Neuronal stem cell (in vitro differentiated cells): ENCODE measurements at regions not wholly inside any gene's neighbourhood (a gene's known extent, or its start where the extent isn't known, plus 50 kb on each side); places are given as distances from the start of the nearest gene placed in this dataset.
"Not testable (repeated sequence)": the region's sequence is repeated elsewhere in the genome, so short reads cannot be mapped to it uniquely, and the experiment has no call there.

ENCODE experiments used
- DNase-seq: peaks from one replicate; pipeline ENCODE4 v3.0.0-alpha.2; 2013; ENCODE audit warnings: low spot score
- H2AFZ ChIP-seq: one replicate; pipeline ENCODE4 v1.6.1; 2013; ENCODE audit warnings: mild to moderate bottlenecking, low read length, inconsistent platforms
- H2AK5ac ChIP-seq: 2 replicates; pipeline ENCODE4 v1.6.1; 2013; ENCODE audit warnings: low read depth, mild to moderate bottlenecking, inconsistent platforms, low read length, moderate library complexity, mixed read lengths
- H2BK120ac ChIP-seq: 2 replicates; pipeline ENCODE4 v1.6.1; 2013; ENCODE audit warnings: low read depth, mild to moderate bottlenecking, inconsistent platforms, low read length, moderate library complexity, mixed read lengths
- H2BK12ac ChIP-seq: one replicate; pipeline ENCODE4 v1.6.1; 2013; ENCODE audit warnings: low read length, inconsistent platforms
- H2BK15ac ChIP-seq: 2 replicates; pipeline ENCODE4 v1.6.1; 2013; ENCODE audit warnings: mild to moderate bottlenecking, low read length, inconsistent platforms, mixed read lengths
- H2BK5ac ChIP-seq: one replicate; pipeline ENCODE4 v1.6.1; 2013; ENCODE audit warnings: inconsistent platforms, mild to moderate bottlenecking, low read length, moderate library complexity
- H3K14ac ChIP-seq: one replicate; pipeline ENCODE4 v1.6.1; 2013; ENCODE audit warnings: low read length, inconsistent platforms
- H3K18ac ChIP-seq: 2 replicates; pipeline ENCODE4 v1.6.1; 2013; ENCODE audit warnings: low read length, inconsistent platforms
- H3K23ac ChIP-seq: 2 replicates; pipeline ENCODE4 v1.6.1; 2013; ENCODE audit warnings: low read depth, mild to moderate bottlenecking, mixed read lengths, low read length, inconsistent platforms; ENCODE audit not compliant: poor library complexity
- H3K27ac ChIP-seq: replicated peaks from 3 replicates; pipeline ENCODE4 v1.5.1; 2013; ENCODE audit warnings: low read length, inconsistent platforms
- H3K27me3 ChIP-seq, 3 experiments: 2 replicates each; pipeline ENCODE4 v1.6.1; 2013; ENCODE audit warnings: low read length in 3 of 3, mild to moderate bottlenecking in 2 of 3, inconsistent platforms in 1 of 3, low read depth in 1 of 3, mixed read lengths in 1 of 3, moderate library complexity in 1 of 3; ENCODE audit not compliant: control insufficient read depth in 3 of 3, insufficient read depth in 3 of 3
- H3K36me3 ChIP-seq, 2 donors: replicated peaks in 1 of 2; 2 replicates each; pipeline ENCODE4 v1.6.1; 2013; ENCODE audit warnings: low read length in 2 of 2; ENCODE audit not compliant: control insufficient read depth in 2 of 2, insufficient read depth in 2 of 2
- H3K4ac ChIP-seq: 2 replicates; pipeline ENCODE4 v1.6.1; 2013; ENCODE audit warnings: inconsistent platforms, mild to moderate bottlenecking, low read length, moderate library complexity
- H3K4me1 ChIP-seq, 2 donors: 1 replicate in 1 of 2; 2 replicates in 1 of 2; pipeline ENCODE4 v1.6.1; 2013; ENCODE audit warnings: low read length in 2 of 2, low read depth in 1 of 2; ENCODE audit not compliant: control insufficient read depth in 2 of 2, insufficient read depth in 1 of 2
- H3K4me2 ChIP-seq: one replicate; pipeline ENCODE4 v1.6.1; 2013; ENCODE audit warnings: mild to moderate bottlenecking, low read length, inconsistent platforms; ENCODE audit not compliant: insufficient read depth, poor library complexity, severe bottlenecking
- H3K4me3 ChIP-seq, 2 donors: 2 replicates each; pipeline ENCODE4 v1.5.1; 2013; ENCODE audit warnings: low read length in 2 of 2, mild to moderate bottlenecking in 2 of 2, inconsistent platforms in 1 of 2, moderate library complexity in 1 of 2
- H3K79me1 ChIP-seq: one replicate; pipeline ENCODE4 v1.6.1; 2013; ENCODE audit warnings: low read depth, mild to moderate bottlenecking, inconsistent platforms, low read length, moderate library complexity
- H3K9ac ChIP-seq: one replicate; pipeline ENCODE4 v1.6.1; 2013; ENCODE audit warnings: mild to moderate bottlenecking, low read depth, low read length, inconsistent platforms; ENCODE audit not compliant: poor library complexity
- H3K9me3 ChIP-seq, 2 donors: replicated peaks in 1 of 2; 2 replicates each; pipeline versions ENCODE3 to v1.6.1; 2013; ENCODE audit warnings: low read length in 2 of 2, mild to moderate bottlenecking in 2 of 2, inconsistent platforms in 1 of 2, low read depth in 1 of 2, mixed read lengths in 1 of 2, moderate library complexity in 1 of 2; ENCODE audit not compliant: control insufficient read depth in 2 of 2, insufficient read depth in 1 of 2
- H4K8ac ChIP-seq: one replicate; pipeline ENCODE4 v1.6.1; 2013; ENCODE audit warnings: low read depth, mild to moderate bottlenecking, inconsistent platforms, low read length, moderate library complexity
- H4K91ac ChIP-seq: one replicate; pipeline ENCODE4 v1.6.1; 2013; ENCODE audit warnings: low read length, low read depth, mild to moderate bottlenecking, inconsistent platforms; ENCODE audit not compliant: poor library complexity
- WGBS, 2 donors: extraction: QIAGEN DNeasy Blood & Tissue Kit; methylation state at CpG; one replicate each; pipeline ENCODE4 v1.1.7; 2013; ENCODE audit warnings: missing lambda C conversion rate in 2 of 2, mixed read lengths in 1 of 2; ENCODE audit not compliant: insufficient read length in 2 of 2, insufficient replicate concordance in 1 of 2; ENCODE audit errors: extremely low coverage in 2 of 2; 5-methylcytosine and 5-hydroxymethylcytosine counted together

DNA sequence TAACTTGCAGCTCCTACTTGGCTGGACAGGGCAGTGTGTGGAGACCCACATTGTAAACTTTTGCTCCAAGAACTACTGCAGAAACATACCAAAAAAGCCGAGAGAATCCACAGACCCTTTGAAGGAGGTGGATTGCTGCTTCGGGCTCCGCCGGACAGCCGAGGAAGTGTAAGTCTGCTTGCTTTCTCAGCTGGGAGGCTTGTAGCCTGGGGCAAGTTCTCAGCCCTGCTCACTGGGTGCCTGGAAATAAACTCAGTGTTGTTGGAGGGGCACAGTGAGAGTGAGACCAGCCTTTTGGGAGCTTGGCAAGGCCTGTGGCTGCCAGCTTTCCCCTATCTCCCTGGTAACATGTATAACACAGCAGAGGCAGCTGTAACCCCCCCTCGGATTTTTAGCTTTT is 215.6 kb downstream of the SYK start:
- H2BK15ac ChIP-seq: no peak overlapping the region
- no peak for DNase-seq
- no peak overlapping the region for H3K9ac ChIP-seq

DNA sequence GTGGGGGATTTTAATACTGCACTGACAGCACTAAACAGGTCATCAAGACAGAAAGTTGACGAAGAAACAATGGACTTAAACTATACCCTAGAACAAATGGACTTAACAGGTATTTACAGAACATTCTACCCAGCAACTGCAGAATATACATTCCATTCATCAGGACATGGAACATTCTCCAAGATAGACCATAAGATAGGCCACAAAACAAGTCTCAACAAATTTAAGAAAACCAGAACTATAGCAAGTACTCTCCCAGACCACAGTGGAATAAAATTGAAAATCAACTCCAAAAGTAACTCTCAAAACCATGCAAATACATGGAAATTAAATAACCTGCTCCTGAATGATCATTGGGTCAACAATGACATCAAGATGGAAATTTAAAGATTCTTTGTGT is 218.3 kb downstream of the SYK start:
- H2BK12ac ChIP-seq, H3K27ac ChIP-seq, H3K18ac ChIP-seq, H2BK5ac ChIP-seq, H3K4me2 ChIP-seq, DNase-seq, H3K4me1 ChIP-seq, H3K27me3 ChIP-seq, H4K8ac ChIP-seq, H2BK15ac ChIP-seq, H2BK120ac ChIP-seq, H3K79me1 ChIP-seq, H3K23ac ChIP-seq, H3K4me3 ChIP-seq, H3K14ac ChIP-seq, H3K4ac ChIP-seq, H2AK5ac ChIP-seq, H4K91ac ChIP-seq, H3K36me3 ChIP-seq, H2AFZ ChIP-seq, H3K9me3 ChIP-seq, H3K9ac ChIP-seq: not testable (repeated sequence)
- WGBS, 2 donors: no CpG with 5 or more reads among the region's 1 CpG

More for the DNA sequence above, 215.6 kb downstream of the SYK start:
- no peak overlapping the region for H2BK12ac ChIP-seq
- no peak overlapping the region for H4K8ac ChIP-seq
- no peak overlapping the region for H2BK5ac ChIP-seq
- no CpG with 5 or more reads among the region's 6 CpGs for WGBS, 2 donors
- H2AFZ ChIP-seq: no peak overlapping the region
- no peak overlapping the region for H3K4ac ChIP-seq
- no peak overlapping the region for H4K91ac ChIP-seq
- no peaks in the 10 kb centered on the region for H3K27me3 ChIP-seq
- no peak overlapping the region for H2AK5ac ChIP-seq
- H3K18ac ChIP-seq: no peak overlapping the region
- no peak overlapping the region for H3K4me3 ChIP-seq
- H3K79me1 ChIP-seq: no peaks in the 10 kb centered on the region
- no peak overlapping the region for H3K4me2 ChIP-seq
- no peaks in the 10 kb centered on the region for H3K36me3 ChIP-seq
- no peak overlapping the region for H3K27ac ChIP-seq
- no peak overlapping the region for H3K14ac ChIP-seq
- peaks cover 0 to 2% of the 10 kb centered on the region in 2 donors for H3K9me3 ChIP-seq
- no peaks in the 10 kb centered on the region for H3K4me1 ChIP-seq
- no peak overlapping the region for H2BK120ac ChIP-seq
- no peak overlapping the region for H3K23ac ChIP-seq

DNA sequence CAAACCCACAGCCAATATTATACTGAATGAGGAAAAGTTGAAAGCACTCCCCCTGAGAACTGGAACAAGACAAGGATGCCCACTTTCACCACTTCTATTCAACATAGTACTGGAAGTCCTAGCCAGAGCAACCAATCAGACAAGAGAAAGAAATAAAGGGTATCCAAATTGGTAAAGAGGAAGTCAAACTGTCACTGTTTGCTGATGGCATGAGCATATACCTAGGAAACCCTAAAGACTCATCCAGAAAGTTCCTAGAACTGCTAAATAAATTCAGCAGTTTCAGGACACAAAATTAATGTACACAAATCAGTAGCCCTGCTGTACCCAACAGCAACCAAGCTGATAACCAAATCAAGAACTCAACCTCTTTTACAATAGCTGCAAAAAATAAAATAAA is 220.0 kb downstream of the SYK start:
- H3K4me3 ChIP-seq, DNase-seq, H4K91ac ChIP-seq, H4K8ac ChIP-seq, H3K9ac ChIP-seq, H3K27ac ChIP-seq, H3K4ac ChIP-seq, H3K4me2 ChIP-seq, H2BK120ac ChIP-seq, H3K27me3 ChIP-seq, H2BK12ac ChIP-seq, H3K36me3 ChIP-seq, H3K9me3 ChIP-seq, H3K14ac ChIP-seq, H2BK5ac ChIP-seq, H3K23ac ChIP-seq, H3K18ac ChIP-seq, H2BK15ac ChIP-seq, H2AK5ac ChIP-seq, H2AFZ ChIP-seq, H3K4me1 ChIP-seq, H3K79me1 ChIP-seq: not testable (repeated sequence)

- Histone ChIP-seq H3K36me3 (no peaks in the 10 kb centered on the region), H3K9me3 (no peaks in the 10 kb centered on the region), H3K27me3 (no peaks in the 10 kb centered on the region), H3K4me3 (no peak overlapping the region), H2BK15ac (no peak overlapping the region), H2BK120ac (no peak overlapping the region), H3K4me2 (no peak overlapping the region), H3K79me1 (no peaks in the 10 kb centered on the region), H3K9ac (no peak overlapping the region), H2AFZ (no peak overlapping the region), H3K4ac (no peak overlapping the region), H2BK12ac (no peak overlapping the region), H3K4me1 (no peaks in the 10 kb centered on the region), H2AK5ac (no peak overlapping the region), H4K91ac (no peak overlapping the region), H2BK5ac (no peak overlapping the region), H3K27ac (no peak overlapping the region), H3K23ac (no peak overlapping the region), H3K18ac (no peak overlapping the region), H4K8ac (no peak overlapping the region), H3K14ac (peak overlapping the region; percentile 25)
- DNase-seq: no peak
- WGBS, 2 donors: no CpG with 5 or more reads among the region's 5 CpGs
Observed at GRCh38 chr9:91023741-91024140, 222.1 kb downstream of the SYK start.
